ENCODE measurements at regions not wholly inside any gene's neighbourhood (a gene's known extent, or its start where the extent isn't known, plus 50 kb on each side); places are given as distances from the start of the nearest gene placed in this dataset.

DNA sequence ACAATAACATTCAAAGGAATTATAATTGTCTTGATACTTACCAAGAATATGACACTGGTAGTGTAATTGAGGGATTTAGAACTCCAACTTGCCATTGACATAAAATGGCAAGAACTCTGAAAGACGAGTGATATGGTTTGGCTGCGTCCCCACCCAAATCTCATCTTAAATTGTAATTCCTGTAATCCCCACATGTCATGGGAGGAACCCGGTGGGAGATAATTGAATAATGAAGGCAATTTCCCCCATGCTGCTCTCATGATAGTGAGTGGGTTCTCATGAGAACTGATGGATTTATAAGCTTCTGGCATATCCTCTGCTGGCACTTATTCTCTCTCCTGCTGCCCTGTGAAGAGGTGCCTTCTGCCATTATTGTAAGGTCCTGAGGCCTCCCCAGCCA, 1536.4 kb downstream of the TECRL start:
- TF ChIP-seq, protein P1, sequence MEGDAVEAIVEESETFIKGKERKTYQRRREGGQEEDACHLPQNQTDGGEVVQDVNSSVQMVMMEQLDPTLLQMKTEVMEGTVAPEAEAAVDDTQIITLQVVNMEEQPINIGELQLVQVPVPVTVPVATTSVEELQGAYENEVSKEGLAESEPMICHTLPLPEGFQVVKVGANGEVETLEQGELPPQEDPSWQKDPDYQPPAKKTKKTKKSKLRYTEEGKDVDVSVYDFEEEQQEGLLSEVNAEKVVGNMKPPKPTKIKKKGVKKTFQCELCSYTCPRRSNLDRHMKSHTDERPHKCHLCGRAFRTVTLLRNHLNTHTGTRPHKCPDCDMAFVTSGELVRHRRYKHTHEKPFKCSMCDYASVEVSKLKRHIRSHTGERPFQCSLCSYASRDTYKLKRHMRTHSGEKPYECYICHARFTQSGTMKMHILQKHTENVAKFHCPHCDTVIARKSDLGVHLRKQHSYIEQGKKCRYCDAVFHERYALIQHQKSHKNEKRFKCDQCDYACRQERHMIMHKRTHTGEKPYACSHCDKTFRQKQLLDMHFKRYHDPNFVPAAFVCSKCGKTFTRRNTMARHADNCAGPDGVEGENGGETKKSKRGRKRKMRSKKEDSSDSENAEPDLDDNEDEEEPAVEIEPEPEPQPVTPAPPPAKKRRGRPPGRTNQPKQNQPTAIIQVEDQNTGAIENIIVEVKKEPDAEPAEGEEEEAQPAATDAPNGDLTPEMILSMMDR (conservative IDR thresholded peaks at IDR 0.05; ENCODE audit: low read depth, low read length) = no peak
- TF ChIP-seq EZH2 (IDR thresholded peaks at IDR 0.05; ENCODE audit: borderline replicate concordance, low read depth, low read length, poor library complexity, severe bottlenecking) = no peak

Data from A673 (cell line).